WERI-Rb-1 (cell line): ENCODE measurements at regions not wholly inside any gene's neighbourhood (a gene's known extent, or its start where the extent isn't known, plus 50 kb on each side); places are given as distances from the start of the nearest gene placed in this dataset.

Source experiments
- DNase-seq: peaks from one replicate; pipeline ENCODE4 v3.0.0-alpha.2; 2020
- H3K27ac ChIP-seq: fragments of 250-450 bp; sonication (Bioruptor Pico); 2 replicates; pipeline ENCODE4 v1.5.1; 2020; ENCODE audit warnings: mild to moderate bottlenecking, moderate library complexity
- H3K27me3 ChIP-seq: fragments of 250-450 bp; sonication (Bioruptor Pico); 2 replicates; pipeline ENCODE4 v1.5.1; 2021; ENCODE audit warnings: mild to moderate bottlenecking, low read depth, moderate library complexity; ENCODE audit not compliant: insufficient read depth, severe bottlenecking
- H3K36me3 ChIP-seq: fragments of 250-450 bp; sonication (Bioruptor Pico); 2 replicates; pipeline ENCODE4 v1.5.1; 2020; ENCODE audit warnings: mild to moderate bottlenecking, moderate library complexity
- H3K4me3 ChIP-seq: 2 replicates; pipeline ENCODE4 v1.5.1; 2011; ENCODE audit warnings: low read depth, mild to moderate bottlenecking, control low read depth, low read length
- H3K9me3 ChIP-seq: fragments of 250-450 bp; sonication (Bioruptor Pico); 2 replicates; pipeline ENCODE4 v1.5.1; 2021; ENCODE audit warnings: mild to moderate bottlenecking, moderate library complexity; ENCODE audit not compliant: severe bottlenecking
- CTCF ChIP-seq: IDR thresholded peaks from 2 replicates; pipeline ENCODE4 v1.5.1; 2011; ENCODE audit warnings: low read depth, mild to moderate bottlenecking, control low read depth, inconsistent platforms, low read length

GRCh38 chr5:58009754-58010153, 450.1 kb downstream of the PLK2 start:
- H3K36me3 ChIP-seq = no peaks in the 10 kb centered on the region

DNA sequence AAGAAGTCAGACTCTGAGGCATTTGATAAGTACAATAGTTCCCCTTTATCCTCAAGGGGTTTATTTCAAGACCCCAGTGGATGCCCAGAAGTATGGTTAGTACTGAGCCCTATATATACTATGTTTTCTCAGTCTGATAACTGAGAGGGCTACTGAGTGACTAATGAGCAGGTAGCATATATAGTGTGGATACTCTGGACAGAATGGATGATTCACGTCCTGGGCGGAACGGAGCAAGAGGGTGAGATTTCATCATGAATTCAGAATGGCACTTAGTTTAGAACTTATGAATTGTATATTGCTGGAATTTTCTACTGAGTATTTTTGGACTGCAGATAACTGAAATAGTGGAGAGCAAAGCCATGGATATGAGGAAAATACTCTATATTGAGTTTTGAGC, 457.6 kb downstream of the PLK2 start:
- no peaks in the 10 kb centered on the region for H3K36me3 ChIP-seq
- no peak for DNase-seq
- H3K27ac ChIP-seq = no peak overlapping the region
- no peaks in the 10 kb centered on the region for H3K27me3 ChIP-seq
- no peaks in the 10 kb centered on the region for H3K9me3 ChIP-seq
- H3K4me3 ChIP-seq = no peak overlapping the region
- no peak for TF ChIP-seq CTCF

More at GRCh38 chr5:58009754-58010153, 450.1 kb downstream of the PLK2 start:
- no peak for TF ChIP-seq CTCF
- Histone ChIP-seq H3K4me3 (no peak overlapping the region), H3K9me3 (no peaks in the 10 kb centered on the region), H3K27me3 (no peaks in the 10 kb centered on the region), H3K27ac (no peak overlapping the region)
- no peak for DNase-seq

DNA sequence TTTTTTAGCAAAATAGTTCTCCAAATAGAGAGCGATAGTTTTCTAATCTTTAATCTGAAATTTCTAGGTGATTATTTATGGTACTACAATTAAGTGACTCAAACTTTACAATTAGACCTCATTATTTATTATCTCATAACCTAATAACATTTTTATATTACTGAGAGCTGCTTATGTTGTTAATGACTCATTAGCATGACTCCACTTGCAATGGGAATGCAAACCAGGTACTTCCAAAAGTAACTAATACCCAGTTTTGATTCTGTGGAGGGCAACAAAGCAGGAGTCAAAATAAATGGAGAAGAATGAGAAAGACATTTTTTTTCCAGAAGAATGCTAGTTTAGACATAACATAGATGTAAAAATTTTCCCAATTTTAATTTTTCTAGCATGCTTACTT, 466.0 kb downstream of the PLK2 start:
- no peaks in the 10 kb centered on the region for H3K9me3 ChIP-seq
- H3K36me3 ChIP-seq = no peaks in the 10 kb centered on the region
- H3K4me3 ChIP-seq = no peak overlapping the region
- H3K27me3 ChIP-seq = no peaks in the 10 kb centered on the region
- no peak for TF ChIP-seq CTCF
- H3K27ac ChIP-seq = no peak overlapping the region
- DNase-seq = no peak

GRCh38 chr5:57989378-57989777, 470.5 kb downstream of the PLK2 start:
- no peak for TF ChIP-seq CTCF
- DNase-seq = no peak

GRCh38 chr5:57988813-57989212, 471.1 kb downstream of the PLK2 start:
- TF ChIP-seq CTCF = no peak
- no peaks in the 10 kb centered on the region for H3K27me3 ChIP-seq
- H3K9me3 ChIP-seq = no peaks in the 10 kb centered on the region
- H3K4me3 ChIP-seq = no peak overlapping the region
- no peaks in the 10 kb centered on the region for H3K36me3 ChIP-seq
- no peak overlapping the region for H3K27ac ChIP-seq
- DNase-seq = no peak

More at GRCh38 chr5:57989378-57989777, 470.5 kb downstream of the PLK2 start:
- Histone ChIP-seq H3K9me3 (no peaks in the 10 kb centered on the region), H3K36me3 (no peaks in the 10 kb centered on the region), H3K4me3 (no peak overlapping the region), H3K27me3 (no peaks in the 10 kb centered on the region), H3K27ac (no peak overlapping the region)

DNA sequence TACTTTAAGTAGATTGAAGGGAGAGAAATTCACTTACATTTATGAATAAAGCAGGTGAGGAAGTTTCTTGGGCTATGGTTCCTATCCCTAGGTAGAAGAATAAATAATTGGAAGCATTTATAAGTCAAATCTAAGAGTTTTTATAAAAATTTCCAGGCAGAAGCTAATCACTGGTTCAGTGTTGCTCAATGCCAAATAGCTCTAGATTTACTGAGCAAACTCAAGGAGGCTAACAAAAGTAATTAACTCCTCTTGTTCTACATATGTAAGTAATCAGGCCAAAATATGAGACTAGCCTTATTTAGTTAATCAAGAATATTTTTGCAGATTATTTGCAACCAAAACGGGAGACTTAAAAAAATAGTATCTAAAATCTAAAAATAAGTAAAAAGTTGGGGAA, 472.3 kb downstream of the PLK2 start:
- no peak overlapping the region for H3K27ac ChIP-seq
- no peak for TF ChIP-seq CTCF
- no peak for DNase-seq

More for the DNA sequence above, 472.3 kb downstream of the PLK2 start:
- no peaks in the 10 kb centered on the region for H3K9me3 ChIP-seq
- H3K27me3 ChIP-seq = no peaks in the 10 kb centered on the region
- no peaks in the 10 kb centered on the region for H3K36me3 ChIP-seq
- no peak overlapping the region for H3K4me3 ChIP-seq
